PC-3 (cell line): ENCODE measurements at regions not wholly inside any gene's neighbourhood (a gene's known extent, or its start where the extent isn't known, plus 50 kb on each side); places are given as distances from the start of the nearest gene placed in this dataset.

Experiments
- EZH2 ChIP-seq: fragments of 300-600 bp; sonication (generic); IDR thresholded peaks from one replicate; pipeline ENCODE4 v1.6.1; 2017; ENCODE audit warnings: antibody characterized with exemption, mild to moderate bottlenecking, low read length; ENCODE audit not compliant: unreplicated experiment
- EZH2phosphoT487 ChIP-seq: fragments of 300-600 bp; sonication (generic); IDR thresholded peaks from 2 replicates; pipeline ENCODE4 v1.6.1; 2018; ENCODE audit warnings: mild to moderate bottlenecking, antibody characterized with exemption, low read length, borderline replicate concordance
- TF ChIP-seq, protein P1 (sequence below): fragments of 300-600 bp; sonication (generic); conservative IDR thresholded peaks from 2 replicates; pipeline ENCODE4 v1.5.1; 2017; ENCODE audit warnings: antibody characterized with exemption, low read depth, mild to moderate bottlenecking, low read length

DNA sequence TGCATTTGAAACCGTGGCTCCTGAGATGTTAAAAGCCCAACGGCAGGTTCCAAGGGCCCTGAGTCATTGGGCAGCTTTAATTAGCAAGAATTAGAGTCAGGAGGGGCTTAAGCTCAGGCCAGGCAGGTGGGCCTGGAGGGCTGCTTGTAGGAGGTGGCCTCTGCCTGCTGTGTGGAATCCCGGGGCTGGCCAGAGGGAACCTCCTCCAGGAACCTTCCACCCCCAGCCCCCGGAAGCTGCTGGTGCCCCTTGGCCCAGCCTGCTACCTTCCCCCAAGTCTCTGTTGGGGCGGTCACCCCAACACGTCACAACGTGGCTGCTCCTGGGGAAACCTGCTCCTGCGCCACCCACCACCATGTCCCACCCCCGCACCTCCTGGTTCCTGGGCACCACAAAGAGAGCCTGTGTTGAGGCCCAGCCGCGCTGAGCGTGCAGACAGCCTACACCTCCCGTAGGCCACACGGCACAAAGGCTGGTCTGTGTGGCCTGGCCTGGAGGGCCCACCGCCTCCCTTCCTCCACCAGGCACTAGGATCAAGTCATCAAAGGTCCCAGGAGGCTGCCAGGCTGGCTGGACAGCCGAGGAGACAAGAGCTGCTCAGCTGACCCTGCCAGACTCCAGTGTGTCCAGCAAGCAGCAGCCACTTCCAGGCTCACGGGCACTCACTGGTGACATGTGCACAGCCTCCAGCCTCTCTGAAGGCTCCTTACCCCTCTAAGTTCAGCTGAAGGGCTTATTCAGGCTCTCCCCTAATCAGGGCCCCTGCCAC is 86.3 kb downstream of the SNX5 start:
- TF ChIP-seq EZH2 (no peak), EZH2phosphoT487 (no peak)
- TF ChIP-seq, protein P1, sequence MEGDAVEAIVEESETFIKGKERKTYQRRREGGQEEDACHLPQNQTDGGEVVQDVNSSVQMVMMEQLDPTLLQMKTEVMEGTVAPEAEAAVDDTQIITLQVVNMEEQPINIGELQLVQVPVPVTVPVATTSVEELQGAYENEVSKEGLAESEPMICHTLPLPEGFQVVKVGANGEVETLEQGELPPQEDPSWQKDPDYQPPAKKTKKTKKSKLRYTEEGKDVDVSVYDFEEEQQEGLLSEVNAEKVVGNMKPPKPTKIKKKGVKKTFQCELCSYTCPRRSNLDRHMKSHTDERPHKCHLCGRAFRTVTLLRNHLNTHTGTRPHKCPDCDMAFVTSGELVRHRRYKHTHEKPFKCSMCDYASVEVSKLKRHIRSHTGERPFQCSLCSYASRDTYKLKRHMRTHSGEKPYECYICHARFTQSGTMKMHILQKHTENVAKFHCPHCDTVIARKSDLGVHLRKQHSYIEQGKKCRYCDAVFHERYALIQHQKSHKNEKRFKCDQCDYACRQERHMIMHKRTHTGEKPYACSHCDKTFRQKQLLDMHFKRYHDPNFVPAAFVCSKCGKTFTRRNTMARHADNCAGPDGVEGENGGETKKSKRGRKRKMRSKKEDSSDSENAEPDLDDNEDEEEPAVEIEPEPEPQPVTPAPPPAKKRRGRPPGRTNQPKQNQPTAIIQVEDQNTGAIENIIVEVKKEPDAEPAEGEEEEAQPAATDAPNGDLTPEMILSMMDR = no peak
